ENCODE measurements at regions not wholly inside any gene's neighbourhood (a gene's known extent, or its start where the extent isn't known, plus 50 kb on each side); places are given as distances from the start of the nearest gene placed in this dataset.

DNA sequence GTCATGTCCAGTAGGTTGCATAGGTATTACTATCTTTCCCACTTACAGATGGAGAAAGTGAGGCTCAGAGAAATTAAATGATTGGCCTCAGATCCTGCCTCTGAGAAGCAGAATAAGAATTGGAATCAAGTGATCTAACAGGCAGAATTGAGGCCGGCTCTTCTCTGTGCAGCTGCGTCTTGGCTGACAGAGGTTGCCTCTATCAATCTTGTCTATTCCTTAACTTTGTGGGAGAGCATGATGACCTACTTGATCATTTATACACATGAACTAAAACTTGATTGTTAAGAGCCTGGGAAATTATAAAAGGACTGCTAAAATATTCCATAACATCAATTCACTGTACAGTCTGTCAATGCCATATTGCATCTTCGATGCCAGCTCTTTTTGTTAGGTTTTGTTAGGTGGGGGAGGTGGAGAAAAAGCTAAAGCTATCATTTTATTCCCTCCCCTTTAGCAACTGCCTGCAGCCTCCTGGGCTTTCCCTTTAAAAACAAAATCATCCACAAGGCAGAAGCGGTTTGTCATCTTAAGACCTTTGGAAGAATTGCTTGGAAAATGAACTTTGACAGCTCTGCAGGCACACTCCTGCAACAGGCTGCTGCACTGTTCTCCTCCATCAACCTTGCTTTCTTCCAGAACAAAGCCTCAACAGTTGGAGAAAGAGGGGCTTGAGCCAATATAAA is 247.4 kb downstream of the SMARCA2 start:
- TF ChIP-seq, protein P1, sequence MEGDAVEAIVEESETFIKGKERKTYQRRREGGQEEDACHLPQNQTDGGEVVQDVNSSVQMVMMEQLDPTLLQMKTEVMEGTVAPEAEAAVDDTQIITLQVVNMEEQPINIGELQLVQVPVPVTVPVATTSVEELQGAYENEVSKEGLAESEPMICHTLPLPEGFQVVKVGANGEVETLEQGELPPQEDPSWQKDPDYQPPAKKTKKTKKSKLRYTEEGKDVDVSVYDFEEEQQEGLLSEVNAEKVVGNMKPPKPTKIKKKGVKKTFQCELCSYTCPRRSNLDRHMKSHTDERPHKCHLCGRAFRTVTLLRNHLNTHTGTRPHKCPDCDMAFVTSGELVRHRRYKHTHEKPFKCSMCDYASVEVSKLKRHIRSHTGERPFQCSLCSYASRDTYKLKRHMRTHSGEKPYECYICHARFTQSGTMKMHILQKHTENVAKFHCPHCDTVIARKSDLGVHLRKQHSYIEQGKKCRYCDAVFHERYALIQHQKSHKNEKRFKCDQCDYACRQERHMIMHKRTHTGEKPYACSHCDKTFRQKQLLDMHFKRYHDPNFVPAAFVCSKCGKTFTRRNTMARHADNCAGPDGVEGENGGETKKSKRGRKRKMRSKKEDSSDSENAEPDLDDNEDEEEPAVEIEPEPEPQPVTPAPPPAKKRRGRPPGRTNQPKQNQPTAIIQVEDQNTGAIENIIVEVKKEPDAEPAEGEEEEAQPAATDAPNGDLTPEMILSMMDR (IDR thresholded peaks at IDR 0.05): no peak
- no peak for TF ChIP-seq POLR2A (IDR thresholded peaks at IDR 0.05)
